ENCODE measurements at regions not wholly inside any gene's neighbourhood (a gene's known extent, or its start where the extent isn't known, plus 50 kb on each side); places are given as distances from the start of the nearest gene placed in this dataset.
"Not testable (repeated sequence)": the region's sequence is repeated elsewhere in the genome, so short reads cannot be mapped to it uniquely, and the experiment has no call there.

DNA sequence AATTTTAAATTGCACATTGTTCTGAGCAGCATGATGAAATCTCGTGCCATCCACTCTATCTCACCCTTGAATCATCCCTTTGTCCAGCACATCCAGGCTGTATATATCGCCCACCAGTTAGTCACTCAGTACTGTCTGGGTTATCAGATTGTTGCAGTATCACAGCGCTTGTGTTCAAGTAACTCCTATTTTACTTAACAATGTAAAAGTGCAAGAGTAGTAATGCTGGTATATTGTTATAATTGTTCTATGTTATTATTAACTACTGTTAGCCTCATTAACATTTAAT is 82.8 kb upstream of the NBPF26 start:
- FAIRE-seq; DNase-seq (ENCODE audit: insufficient read length, low spot score): not testable (repeated sequence)

DNA sequence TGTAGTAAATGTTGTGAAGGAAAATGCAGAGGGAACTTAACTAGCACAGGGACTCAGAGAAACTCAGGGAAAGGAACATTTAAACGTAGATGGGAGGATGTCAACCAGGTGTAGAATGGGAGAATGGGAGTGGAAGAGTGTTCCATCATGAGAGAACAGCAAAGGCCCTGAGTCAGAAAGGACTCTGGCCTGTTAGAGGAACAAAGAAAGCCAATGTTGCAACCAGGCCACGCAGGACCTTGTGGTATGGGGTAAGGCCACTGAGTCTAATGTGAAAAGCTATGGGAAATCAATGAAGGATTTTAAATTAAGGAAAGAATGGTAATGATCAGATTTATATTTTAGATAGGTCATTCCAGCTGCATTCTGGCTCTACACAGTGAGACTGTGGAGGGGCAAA is 76.6 kb upstream of the NBPF26 start:
- FAIRE-seq; DNase-seq (ENCODE audit: insufficient read length, low spot score): not testable (repeated sequence)

DNA sequence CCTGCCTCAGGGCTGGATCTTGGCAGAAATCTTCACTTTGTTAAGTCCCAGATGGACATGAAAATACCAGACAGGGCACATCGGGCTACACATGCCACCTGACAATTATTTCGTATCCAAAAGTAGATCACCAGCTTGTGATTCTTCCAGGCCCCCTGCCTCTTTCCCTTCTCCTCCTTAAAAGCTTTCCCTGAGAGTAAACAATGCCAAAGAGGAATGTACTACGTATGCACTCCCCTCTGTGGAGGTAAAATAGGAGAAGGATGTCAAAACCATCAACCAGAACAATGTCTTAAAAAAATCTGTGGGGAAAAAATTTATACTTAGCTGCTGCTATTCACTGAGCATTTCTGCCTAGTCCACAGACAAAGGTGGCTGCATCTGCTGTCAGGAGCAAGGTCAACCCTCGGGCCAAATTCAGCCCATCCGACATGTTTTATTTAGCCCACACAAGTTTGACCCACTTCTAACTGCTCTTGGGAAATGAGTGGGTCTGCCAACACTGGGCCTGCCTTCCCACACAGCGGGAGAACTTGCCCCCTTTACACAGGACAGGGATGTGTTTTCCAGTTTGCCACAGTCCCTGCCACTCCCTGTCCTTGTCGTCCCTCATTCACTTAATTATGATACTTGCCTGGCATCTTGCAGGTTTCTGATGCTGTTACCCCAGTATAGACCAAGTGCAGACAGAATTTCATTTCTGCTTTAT is 74.7 kb upstream of the NBPF26 start:
- DNase-seq (ENCODE audit: insufficient read length, low spot score); FAIRE-seq: not testable (repeated sequence)

DNA sequence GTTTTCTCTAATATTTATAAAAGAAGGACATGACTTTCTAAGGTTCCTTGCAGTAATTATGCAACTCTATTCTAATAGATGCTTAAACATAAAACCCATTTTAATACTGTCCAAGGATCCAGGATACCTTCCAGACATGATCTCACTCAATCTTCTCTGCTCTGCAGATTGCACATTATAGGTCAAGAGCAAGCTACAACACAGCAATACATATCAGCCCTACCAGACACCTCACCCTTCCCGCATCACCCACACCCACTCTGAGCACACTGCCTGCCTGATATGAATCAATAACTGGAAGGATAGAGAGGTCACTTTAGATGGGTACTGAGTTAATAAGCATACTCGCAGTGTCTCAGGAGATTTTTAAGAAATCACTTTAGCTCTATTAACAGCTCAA is 74.0 kb upstream of the NBPF26 start:
- DNase-seq (ENCODE audit: insufficient read length, low spot score); FAIRE-seq: not testable (repeated sequence)

DNA sequence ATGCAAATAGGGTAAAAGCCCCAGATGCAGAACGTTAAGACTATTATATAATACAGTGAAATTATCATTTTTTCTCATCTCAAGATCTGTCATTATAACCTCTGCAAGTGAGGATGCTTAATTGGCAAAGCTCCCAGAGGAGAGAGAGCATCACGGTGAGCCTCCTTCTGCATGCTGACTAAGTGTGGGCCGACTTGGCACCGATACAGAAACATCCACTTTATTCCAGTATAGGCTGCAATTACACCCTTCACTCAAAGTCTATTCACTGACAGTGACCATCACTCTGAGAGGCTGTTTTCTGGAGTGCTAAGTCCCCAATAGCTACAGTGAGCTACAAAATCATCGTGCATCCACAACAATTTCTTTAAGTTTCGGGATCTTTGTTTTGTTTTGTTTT is 69.6 kb upstream of the NBPF26 start:
- not testable (repeated sequence) for FAIRE-seq; DNase-seq (ENCODE audit: insufficient read length, low spot score)

DNA sequence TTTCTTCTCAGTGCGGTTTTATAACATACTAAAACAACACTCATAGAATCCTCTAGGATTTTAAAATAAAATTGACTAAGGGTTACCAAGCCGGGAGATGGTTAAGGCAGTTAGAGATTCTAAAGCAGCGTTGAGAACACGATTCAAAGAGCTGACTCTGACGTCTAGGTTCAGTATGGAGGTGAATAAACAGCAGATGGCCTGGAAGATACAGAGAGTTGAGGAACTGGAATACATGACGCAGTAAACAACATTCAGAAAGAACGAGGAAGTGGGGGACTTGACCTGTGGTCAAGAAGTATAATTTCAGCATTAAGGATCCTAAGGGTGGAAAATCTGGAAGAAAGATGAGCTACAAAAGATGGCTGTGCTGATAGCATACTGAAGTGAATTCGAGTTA is 68.4 kb upstream of the NBPF26 start:
- FAIRE-seq: not testable (repeated sequence)

DNA sequence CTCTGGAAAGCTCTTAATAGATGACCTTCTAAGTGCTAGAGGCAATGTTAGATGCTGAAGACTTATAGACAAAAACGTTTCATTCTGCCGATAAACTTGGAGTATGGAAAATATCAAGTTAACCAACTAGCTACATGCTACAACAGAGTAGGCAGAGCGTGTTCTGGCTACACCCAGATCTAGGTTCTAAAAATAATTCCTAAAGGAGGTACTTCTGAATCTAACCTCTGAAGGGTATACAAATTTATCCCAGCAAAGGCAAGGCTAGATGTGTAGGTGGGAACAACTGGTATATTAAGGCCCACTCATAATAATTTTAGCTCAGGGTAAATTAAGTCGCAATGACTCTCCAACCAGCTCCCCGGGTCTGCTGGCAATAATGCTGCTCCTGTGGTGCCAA is 67.6 kb upstream of the NBPF26 start:
- not testable (repeated sequence) for FAIRE-seq; DNase-seq (ENCODE audit: insufficient read length, low spot score)

More for the DNA sequence above, 68.4 kb upstream of the NBPF26 start:
- not testable (repeated sequence) for DNase-seq (ENCODE audit: insufficient read length, low spot score)

DNA sequence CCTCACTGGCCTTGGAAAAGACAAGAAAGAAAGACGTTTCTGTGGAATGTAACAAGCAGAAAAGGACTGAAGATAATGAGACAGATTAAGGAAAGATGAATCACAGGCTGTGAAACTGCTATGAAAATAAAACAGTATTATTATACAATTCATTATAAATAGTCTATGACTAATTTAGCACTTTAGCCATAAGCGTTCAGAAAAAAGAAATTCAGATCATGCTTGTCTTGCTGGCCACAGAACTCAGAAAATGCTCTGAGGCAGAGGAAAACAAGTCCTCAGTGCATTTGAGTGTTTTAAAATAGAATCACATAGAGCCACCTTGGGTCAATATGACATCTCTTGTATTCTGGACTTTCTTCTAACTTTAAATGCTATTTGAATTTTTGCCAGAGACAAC is 65.9 kb upstream of the NBPF26 start:
- not testable (repeated sequence) for DNase-seq (ENCODE audit: insufficient read length, low spot score); FAIRE-seq

DNA sequence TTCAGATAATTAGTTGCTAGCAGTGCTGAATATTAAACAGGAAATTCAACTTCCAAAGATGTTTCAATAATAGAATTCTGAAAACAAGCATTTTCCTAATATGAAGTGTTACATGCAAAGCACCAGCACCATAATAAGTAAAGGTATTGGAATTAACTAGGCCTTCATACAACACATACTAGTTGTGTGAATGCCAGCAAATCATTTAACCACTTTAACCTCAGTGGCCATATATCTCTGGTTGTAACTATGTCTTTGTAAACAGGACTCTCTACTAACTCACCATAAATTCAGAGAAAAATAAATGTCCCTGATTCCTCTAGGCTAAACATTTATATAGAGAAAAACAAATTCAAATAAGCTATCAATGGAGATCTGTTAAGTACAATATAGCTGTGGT is 65.1 kb upstream of the NBPF26 start:
- FAIRE-seq; DNase-seq (ENCODE audit: insufficient read length, low spot score): not testable (repeated sequence)

DNA sequence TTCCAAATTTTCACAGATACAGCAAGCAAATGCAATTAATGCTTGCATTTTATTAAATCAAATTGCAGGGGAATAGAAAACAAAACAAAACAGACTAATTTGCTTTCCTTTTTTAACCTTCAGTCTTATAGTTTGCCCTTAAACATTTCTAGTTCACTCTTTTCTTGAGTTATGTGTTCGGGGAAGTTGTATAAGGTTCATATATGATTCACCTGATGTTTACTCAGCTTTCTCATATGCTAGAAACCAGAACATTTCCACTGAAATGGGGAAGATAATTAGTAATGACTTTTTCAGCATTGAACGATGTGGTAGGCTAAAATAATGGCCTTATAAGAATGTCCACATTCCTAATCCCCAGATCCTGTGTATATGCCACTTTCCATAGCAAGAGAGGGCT is 64.6 kb upstream of the NBPF26 start:
- not testable (repeated sequence) for FAIRE-seq

DNA sequence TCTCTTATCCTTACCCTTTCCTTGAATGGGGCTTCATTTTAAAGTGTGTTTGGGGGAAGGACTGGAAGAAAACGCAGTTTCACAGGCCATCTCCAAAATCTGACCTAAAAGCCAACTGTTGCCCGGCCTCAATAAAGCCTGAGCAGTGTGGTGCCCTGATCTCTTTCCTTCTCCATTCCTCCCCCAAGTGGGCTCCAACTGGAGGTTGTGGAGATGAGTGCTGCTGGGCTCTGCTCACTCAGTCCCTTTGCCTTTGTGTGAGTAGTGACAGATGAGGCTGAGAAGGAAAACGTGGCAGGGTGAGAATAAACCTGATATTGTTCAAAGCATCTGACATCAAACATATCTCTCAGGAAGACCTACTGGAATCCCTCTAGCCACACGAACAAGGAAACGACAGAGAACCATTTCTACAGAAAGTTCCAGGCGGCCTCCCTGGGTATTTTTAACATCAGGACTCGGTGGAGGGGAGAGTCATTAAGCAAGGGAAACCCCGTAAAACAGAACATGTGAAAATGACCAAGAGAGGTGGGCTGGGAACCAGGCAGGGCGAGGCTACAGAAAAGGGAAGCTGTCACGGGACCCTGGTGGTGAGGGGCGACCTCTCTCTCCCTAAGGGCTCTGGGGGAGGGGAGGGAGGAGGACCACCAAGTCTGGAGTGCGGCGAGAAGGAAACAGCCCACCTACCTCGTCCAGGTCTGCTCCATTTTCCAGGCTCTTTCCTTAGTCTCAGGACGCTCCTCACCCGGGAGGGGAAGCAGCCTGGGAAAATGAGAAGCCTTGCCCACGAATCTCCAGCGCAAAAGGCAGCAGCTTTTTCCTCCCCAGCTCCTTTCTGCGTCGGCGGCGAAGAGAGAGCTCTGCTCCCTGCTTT is 59.1 kb upstream of the NBPF26 start:
- FAIRE-seq; DNase-seq (ENCODE audit: insufficient read length, low spot score): not testable (repeated sequence)

More for the DNA sequence above, 64.6 kb upstream of the NBPF26 start:
- DNase-seq (ENCODE audit: insufficient read length, low spot score): not testable (repeated sequence)

DNA sequence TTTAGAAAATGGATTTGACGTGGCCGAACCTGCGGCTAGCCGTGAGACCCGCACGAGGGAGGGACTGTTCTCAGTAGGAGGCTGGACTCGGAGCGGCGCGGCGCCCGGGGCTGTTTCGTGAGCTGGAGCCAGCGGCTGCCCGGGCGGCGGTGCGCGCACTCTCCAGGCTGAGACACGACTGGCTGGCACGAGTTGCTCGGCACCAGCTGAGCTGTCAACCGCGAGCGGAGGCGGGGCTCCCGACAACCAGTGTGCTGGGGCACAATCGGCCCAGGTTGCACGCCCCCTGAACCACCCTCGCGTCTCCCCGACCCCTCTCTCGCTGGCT is 58.5 kb upstream of the NBPF26 start:
- DNase-seq (ENCODE audit: insufficient read length, low spot score); FAIRE-seq: not testable (repeated sequence)

DNA sequence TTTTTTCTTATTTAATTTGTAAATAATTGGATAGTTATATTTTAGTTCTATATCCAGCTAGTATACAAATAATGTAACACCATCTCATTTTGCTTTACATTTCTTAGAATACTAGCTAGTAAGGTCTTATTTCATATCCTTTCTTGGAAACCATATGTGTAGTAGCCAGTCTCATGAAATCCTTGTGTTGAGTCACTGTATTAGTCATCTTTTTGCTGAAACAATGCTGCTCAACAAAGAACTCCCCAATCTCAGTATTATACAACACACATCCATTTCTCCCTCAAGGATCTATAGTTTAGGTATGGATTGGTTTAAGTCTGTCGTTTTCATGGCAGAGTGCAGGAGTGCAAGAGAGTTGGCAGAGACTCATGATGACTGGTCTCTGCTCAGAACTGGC is 55.6 kb upstream of the NBPF26 start:
- not testable (repeated sequence) for FAIRE-seq; DNase-seq (ENCODE audit: insufficient read length, low spot score)
